Thyroid gland (tissue), 4 donors: ENCODE measurements at regions not wholly inside any gene's neighbourhood (a gene's known extent, or its start where the extent isn't known, plus 50 kb on each side); places are given as distances from the start of the nearest gene placed in this dataset.

Experiments used
- CTCF ChIP-seq, 6 experiments: fragments of 200-600 bp in 3 of 6; fragments of 450-650 bp in 3 of 6; sonication (generic) in 3 of 6; IDR thresholded peaks; one replicate each; pipeline ENCODE4 v1.5.1; 2016 to 2019; ENCODE audit warnings: antibody characterized with exemption in 6 of 6, mild to moderate bottlenecking in 2 of 6, inconsistent platforms in 1 of 6, moderate library complexity in 1 of 6
- POLR2A ChIP-seq, 2 donors: fragments of 450-650 bp; IDR thresholded peaks; one replicate each; pipeline ENCODE4 v1.6.1; 2017; ENCODE audit warnings: antibody characterized with exemption in 2 of 2, mild to moderate bottlenecking in 2 of 2, moderate library complexity in 1 of 2

GRCh38 chr2:241974851-241975592 lies 105.5 kb downstream of the RTP5 start:
- TF ChIP-seq CTCF (IDR thresholded peaks at IDR 0.05): no peak
- TF ChIP-seq POLR2A (IDR thresholded peaks at IDR 0.05): no peak
